Stimulated activated CD8-positive, alpha-beta memory T cell treated with anti-CD3 and anti-CD28 coated beads, Interleukin-4, amount 100 ng/mL, for 4 hours (primary cell): ENCODE measurements at regions not wholly inside any gene's neighbourhood (a gene's known extent, or its start where the extent isn't known, plus 50 kb on each side); places are given as distances from the start of the nearest gene placed in this dataset.
"Not testable (repeated sequence)": the region's sequence is repeated elsewhere in the genome, so short reads cannot be mapped to it uniquely, and the experiment has no call there.

Experiments
- DNase-seq, 2 donors: peaks; one replicate each; pipeline ENCODE4 v3.0.0-alpha.2; 2020; ENCODE audit warnings: low read depth in 2 of 2, low spot score in 1 of 2

DNA sequence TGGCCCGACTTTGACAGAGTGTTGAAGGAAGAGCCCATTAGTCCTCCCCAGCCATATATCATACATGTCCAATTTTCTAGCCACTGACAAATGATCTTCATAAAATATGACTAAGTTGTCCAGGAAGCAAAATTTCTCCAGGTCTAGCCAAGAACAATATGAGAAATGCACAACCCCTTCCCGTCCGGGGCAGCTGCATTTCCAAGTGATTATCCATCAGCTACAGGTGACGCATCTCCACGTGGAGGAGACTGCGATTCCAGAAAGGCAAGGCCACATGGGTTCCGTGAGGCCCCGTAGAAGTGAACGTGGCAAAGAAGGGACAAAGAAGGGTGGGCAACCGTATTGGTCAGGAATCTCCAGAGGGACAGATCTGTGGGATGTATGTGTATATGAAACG is 118.6 kb downstream of the ATP6V0E2 start:
- not testable (repeated sequence) for DNase-seq

DNA sequence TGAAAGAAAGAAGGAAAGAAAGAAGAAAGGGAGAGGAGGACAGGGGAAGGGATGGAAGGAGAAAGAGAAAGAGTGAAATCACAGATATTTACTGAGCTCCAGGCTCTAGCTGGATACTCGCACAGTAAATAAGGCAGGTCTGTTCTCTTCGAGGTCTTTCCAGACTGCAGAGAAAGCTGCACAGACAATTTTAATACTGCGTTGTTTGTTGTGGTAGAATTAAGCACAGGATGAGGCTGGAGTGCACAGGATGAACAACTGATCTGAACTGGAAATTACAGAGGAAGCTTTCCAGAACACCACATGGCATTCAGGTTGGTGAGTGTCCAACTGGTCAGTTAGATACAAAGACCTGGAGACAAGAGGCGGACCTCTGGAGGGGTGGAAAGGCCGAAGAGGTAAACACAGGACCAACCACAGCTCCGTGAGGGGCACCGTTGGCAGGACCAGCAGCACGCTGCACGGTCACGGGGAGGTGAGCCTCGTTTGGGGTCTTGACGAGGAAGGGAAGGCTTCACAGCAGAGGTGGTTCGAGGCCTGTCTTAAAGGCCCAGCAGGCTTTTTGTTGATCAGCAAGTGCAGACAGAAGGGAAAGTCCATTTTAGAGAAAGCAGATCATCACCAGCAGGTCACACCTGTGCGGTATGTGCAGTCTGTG is 121.7 kb downstream of the ATP6V0E2 start:
- DNase-seq = not testable (repeated sequence)

DNA sequence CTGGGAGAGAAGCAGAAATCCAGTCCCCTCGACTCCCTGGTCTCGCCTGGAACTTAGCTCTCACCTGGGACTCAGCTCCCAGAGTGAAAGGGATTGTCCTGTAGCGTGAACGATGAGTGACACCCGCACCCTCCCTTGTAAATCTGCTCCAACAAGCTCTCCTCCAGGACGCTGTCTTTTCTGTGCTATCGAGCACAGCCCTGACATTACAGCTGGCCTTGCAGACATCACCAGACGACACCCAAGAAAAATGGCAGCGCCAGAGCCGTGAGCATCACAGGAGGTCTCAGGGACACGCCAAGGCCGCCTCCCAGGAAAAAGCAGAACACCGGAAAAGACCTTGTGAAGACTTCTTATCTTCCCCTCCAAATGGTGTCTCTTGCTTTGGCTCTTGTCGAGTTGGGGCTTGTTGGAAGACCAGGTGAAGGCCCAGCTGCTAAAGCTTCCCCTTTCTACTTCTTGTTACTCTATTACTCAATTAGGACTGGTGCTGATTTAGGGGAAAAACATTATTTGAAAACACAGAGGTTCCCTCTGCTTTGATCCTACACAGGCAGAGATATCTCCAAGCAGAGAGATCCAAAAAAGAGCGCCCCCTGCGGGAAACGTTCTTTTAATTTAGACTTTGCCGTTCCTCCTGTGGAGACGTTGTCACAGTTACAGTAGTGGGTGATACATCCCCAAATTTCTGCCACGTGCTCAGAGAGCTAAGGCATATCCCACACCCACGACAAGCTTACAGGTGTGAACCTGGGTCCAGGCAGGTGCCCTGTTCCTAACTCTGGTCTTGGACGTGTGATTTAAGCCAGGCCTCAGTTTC is 127.2 kb downstream of the ATP6V0E2 start:
- DNase-seq = not testable (repeated sequence)

DNA sequence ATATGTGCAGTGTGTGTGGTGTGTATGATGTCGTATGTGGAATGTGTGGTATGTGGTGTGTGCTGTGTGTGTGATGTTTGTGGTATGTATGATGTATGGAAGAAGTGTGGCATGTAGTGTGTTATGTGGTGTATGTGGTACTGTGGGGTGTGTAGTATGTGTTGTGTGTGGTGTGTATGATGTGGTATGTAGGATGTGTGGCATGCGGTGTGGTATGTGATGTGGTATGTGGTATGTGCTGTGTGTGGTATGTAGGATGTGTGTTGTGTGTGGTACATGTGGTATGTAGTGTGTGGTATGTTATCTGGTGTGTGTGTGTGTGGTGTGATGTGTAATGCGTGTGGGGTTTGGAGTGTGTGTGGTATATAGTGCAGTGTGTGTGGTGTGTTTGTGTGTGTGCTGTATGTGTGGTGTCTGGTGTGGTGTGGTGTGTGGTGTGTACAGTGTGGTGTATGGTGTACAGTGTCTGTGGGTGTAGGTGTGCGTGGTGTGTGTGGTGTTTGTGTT is 129.6 kb downstream of the ATP6V0E2 start:
- no peak for DNase-seq

DNA sequence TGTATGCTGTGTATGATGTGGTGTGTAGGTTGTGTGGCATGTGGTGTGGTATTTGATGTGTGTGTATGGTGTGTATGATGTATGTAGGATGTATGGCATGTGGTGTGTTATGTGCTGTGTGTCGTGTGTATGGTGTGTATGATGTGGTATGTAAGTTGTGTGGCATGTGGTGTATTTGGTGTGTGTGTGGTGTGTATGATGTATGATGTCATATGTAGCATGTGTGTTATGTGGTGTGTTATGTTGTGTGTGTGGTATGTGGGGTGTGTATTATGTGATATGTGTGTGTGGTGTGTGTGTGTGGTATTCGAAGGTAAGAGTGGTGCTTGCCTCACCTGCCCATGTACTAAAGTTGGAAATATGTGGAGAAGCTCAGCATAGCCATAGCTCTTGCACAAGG is 130.2 kb downstream of the ATP6V0E2 start:
- not testable (repeated sequence) for DNase-seq

DNA sequence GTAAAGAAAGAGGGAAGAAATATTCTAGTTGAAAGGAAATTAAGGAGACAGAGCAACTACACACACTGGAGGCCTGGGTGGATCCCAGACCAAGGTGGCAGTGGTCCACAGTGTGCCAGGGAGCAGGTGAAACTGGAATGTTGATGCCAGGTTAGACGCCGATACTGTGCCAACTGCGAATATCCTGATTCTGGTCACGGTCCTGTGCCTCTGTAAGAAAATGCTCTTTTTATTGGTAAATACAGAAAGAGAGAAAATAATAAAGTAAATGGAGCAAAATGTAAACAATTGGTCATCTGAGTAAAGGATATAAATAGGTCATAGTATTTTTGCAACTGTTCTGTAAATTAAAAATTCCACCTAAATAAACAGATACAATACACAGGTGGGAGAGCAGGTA is 131.1 kb downstream of the ATP6V0E2 start:
- DNase-seq = not testable (repeated sequence)

DNA sequence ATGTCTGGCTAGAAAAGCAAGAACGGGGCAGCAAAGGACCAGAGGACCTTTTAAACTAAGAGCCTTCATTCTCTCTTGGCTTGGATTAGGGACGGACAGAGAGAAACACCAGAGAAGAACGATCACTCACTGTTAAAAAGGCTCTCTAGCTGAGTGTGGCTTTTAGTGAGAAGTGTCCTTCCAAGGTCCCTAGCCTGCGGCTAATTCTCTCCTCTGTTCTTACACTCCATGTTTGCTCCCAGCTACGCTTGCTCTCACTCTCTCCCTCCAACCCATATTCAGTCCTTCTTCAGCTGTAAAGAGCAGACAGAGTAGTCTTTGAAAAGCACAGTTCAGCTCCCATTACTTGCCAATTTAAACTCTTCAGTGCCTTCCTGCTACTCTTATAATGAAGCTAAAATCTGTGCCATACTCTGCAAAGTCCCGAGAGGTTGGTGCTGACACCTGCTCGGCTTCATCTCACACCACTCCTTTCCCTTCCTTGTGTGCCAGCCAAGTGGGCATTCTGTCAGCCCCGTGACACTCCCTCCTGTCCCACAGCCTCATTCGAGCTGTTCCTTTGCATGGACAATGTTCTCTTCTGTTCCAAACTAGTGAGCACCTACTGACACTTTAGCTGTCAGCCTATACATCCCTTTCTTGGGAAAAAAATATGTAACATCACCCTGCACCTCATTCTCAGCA is 136.0 kb downstream of the ATP6V0E2 start:
- DNase-seq = not testable (repeated sequence)

DNA sequence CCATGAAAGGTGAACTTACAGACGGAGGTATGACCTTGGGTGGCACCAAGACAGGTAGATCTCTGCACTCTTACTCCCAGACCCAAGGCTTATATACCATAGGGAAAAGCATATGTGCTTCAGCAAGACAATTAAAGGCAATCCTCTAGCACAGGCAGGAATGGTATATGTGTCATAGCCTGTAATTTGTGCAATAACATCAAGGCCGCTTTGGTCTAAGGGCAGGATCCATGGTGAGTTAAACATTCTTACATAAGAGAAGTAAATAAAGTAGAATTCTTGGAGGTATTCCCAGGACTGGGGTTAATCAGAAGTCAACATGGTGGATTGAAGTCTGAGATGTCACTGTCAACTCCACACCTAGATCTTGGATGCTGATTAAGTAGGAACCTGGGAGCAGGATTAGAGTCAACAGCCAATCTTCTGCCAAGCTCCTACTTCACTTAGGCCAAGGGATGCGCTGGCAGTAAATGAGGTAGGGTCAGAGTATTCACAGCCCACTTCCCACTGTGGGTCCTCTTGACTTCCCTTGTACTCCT is 143.0 kb downstream of the ATP6V0E2 start:
- not testable (repeated sequence) for DNase-seq

DNA sequence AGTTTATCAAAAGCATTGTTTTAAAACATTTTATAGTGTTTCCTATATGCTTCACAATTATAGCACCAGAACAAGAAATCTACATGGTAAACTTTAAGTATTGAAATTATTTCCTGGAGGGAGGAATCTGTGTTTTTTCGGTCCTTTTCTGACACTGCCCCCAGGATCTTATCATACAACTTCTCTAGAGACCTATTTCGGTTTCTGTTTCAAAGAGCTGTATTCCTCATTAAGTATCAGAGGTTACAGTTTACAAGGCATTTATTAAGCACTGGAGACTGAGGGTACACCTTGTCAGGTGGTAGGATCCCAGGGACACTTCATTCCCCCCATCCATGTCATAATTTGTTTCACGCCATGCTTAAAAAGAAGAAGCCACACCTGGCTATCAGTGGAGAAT is 146.4 kb downstream of the ATP6V0E2 start:
- DNase-seq = not testable (repeated sequence)

DNA sequence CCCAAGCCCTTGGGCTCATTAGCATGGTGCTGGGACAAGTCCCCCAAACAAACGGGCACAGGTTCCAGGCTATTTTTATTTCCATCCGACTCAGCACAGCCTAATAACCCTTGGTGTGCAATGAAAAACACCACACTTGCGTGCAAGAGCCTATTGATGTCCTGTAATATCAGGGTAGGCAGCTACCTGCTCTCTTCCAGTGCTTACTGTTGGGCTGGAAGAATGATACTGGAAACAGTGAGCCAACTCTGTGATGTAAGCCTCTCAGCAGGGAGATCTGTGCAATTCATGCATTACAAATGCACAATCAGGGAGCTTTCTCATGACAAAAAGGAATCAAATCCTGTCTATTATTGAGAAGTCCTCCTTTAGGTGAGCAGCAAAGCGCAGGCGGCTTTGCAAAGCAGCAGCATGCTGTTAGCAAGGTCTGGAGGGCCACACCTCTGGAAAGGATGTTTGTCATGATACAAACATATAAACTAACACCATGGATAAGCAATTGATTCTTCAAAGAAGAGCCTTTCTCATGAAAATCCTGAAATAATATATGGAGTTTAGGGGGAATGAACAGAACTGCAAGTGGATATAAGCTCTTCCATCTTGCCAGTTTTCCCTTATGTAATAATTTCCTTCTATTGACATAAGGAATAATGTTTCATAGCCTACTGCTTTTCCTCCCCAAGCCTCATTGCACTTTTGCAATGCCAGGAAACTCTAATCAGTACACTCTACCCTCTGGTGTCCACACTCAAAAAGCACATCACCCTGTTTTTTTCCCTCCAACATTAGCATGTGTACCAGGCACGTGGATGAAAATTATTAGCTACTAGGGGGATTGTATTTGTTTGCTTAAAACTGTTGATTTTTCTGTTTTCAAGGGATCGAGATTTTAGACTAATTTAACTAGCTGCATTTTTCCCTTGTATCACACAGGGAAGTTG is 151.1 kb downstream of the ATP6V0E2 start:
- DNase-seq = not testable (repeated sequence)

DNA sequence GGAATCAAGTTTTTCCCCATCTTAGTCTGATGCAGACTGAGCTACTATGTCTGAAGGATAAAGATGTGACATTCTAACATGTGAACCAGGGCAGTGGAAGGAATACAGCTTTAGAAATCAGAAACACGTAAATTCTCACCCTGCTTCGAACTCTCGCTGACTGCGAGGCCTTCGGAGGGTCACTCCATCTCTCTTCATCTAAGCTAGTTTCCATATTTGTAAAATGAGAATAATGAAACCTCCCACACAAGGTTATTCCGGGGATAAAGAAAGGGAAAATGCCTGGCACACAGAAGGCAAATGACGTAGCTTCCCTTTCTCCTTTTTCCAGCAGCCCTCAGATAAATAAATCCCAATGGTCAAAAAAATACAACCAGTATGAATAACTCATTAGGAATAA is 152.0 kb downstream of the ATP6V0E2 start:
- DNase-seq = not testable (repeated sequence)

DNA sequence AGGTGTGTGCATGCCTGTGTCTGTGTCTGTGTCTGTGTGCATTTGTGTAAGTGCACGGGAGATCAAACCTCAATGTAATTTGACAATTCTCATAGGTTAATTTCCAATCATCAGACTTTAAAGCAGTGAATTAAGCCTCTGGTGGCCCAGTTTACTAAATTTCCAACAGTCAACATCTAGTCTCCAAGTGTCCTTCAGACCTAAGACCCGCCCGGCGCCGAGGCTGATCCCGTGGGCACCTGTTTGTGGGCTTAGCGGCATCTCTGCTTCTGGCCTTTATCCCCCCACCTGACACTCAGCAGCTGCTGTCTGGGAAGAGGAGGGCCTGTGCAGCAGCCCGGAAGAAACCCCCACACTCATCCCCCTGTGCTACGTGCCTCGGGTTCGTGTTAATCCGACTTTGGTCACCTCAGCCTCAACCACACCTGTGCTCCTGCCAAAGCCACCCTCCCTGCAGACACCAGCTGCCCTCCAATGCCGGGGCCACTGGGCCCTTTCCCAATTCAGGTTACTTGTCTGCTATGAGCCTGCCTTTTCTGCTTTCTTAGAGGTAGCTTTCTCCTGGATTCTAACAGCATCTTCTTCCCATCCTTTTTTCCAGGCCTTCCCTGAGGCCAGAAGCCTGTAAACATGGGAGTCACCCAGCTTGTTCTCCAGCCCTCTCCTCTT is 154.7 kb downstream of the ATP6V0E2 start:
- not testable (repeated sequence) for DNase-seq

DNA sequence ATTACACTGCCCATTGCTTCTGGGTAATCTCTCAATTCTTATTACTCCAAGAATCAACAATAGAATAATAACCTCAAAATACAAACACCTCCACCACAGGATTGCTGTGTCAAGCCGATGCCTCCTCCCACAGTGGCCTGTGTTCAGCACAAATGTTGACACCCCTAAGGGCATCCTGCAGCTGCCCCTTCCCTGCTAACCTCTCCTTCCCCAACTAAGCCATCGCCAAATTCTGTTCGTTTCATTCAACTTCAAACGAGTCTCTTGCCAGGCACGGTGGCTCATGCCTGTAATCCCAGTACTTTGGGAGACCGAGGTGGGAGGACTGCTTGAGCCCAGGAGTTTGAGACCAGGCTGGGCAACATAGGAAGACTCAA is 155.2 kb downstream of the ATP6V0E2 start:
- not testable (repeated sequence) for DNase-seq

DNA sequence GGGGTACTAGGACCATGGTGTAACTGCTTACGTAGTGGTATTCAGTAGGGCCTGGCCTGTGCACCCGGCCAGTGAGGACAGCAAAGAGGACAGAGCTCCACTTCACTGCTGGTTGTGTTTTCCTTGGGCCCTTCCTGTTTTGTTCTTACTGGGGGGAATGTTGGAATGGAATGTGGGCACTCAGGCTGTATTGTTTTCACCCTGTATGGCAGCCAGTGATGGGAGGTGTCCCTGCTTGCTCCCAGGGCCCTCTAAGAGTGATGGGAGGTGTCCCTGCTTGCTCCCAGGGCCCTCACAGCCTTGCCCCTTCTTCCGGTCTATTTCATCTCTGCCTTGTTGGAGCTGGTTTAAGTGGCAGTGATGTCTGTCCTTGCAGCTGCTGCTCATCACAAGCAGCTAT is 158.0 kb downstream of the ATP6V0E2 start:
- DNase-seq = not testable (repeated sequence)

DNA sequence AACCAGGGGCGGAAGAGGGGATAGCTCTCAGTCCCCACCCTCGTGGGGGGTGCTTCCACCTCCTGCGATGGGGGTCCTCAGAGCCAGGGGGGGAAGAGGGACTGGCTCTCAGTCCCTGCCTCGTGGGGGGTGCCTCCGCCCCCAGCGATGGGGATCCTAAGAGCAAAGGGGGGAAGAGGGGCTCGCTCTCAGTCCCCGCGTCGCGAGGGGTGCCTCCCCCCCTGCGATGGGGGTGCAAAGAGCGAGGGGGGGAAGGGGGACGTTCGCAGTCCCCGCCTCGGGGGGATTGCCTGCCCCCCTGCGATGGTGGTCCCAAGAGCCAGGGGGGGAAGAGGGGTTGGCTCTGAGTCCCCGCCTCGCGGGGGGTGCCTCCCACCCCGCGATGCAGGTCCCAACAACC is 159.9 kb downstream of the ATP6V0E2 start:
- not testable (repeated sequence) for DNase-seq

DNA sequence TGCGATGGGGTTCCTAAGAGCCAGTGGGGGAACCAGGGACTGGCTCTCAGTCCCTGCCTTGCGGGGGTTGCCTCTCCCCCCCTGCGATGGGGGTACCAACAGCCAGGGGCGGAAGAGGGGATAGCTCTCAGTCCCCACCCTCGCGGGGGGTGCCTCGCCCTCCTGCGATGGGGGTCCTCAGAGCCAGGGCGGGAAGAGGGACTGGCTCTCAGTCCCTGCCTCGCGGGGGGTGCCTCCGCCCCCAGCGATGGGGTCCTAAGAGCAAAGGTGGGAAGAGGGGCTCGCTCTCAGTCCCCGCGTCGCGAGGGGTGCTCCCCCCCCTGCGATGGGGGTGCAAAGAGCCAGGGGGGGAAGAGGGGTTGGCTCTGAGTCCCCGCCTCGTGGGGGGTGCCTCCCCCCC is 162.0 kb downstream of the ATP6V0E2 start:
- DNase-seq = not testable (repeated sequence)

DNA sequence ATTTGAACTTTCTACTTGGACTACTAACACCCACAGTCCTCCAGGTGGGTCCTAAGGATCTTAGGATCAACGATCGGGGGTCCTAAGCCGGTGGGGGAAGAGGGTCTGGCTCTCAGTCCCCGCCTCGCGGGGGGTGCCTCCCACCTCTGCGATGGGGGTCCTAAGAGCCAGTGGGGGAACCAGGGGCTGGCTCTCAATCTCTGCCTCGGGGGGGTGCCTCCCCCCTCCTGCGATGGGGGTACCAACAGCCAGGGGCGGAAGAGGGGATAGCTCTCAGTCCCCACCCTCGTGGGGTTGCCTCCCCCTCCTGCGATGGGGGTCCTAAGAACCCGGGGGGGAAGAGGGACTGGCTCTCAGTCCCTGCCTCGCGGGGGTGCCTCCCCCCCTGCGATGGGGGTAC is 165.3 kb downstream of the ATP6V0E2 start:
- not testable (repeated sequence) for DNase-seq

DNA sequence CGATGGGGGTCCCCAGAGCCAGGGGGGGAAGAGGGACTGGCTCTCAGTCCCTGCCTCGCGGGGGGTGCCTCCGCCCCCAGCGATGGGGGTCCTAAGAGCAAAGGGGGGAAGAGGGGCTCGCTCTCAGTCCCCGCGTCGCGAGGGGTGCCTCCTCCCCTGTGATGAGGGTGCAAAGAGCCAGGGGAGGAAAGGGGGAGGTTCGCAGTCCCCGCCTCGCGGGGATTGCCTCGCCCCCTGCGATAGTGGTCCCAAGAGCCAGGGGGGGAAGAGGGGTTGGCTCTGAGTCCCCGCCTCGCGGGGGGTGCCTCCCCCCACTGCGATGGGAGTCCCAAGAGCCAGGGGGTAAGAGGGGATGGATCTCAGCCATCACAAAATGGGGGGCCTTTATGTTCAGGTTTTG is 168.5 kb downstream of the ATP6V0E2 start:
- DNase-seq = not testable (repeated sequence)

DNA sequence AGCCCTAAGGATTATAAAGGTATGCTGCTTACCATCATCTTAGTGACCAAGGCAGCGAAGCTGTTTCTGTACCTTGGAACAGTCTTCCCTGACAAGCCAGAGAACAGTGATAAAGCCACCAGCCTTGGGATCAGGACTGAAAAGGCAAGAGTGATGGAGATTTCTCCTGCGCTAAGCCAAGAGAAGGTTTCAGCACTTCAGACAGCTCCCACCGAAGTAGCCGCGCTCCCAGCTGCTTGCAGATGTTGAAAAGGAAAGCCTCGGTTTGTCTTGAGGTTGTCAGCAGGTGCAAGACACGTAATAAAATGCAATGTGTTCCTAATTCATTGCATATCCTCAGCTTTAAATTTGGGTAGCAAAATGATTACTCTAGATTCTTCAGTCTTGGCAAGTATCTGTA is 171.0 kb downstream of the ATP6V0E2 start:
- not testable (repeated sequence) for DNase-seq

DNA sequence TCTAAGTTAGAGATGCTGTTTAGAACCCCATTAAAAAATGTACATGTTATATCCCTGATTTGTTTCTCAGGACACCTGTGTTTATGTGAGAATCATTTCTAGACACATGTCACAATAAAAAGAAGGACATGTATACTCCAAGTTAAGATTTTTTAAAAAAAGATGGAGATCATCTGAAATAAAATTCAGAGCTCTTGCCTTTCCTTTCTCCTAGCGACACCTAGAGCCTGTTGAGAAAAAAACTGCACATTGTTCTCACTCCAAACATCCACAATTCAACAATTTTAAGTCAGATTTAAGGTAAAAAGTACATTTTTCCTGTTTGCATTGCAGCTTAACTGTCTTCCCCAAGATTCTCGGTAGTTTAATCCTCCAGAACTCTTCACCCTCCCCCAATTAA is 171.8 kb downstream of the ATP6V0E2 start:
- not testable (repeated sequence) for DNase-seq
